GM12878 (cell line): ENCODE measurements at regions not wholly inside any gene's neighbourhood (a gene's known extent, or its start where the extent isn't known, plus 50 kb on each side); places are given as distances from the start of the nearest gene placed in this dataset.

Experiments used
- ATAC-seq: fragments of 200-7000 bp; cut with Tn5 transposase; 3 replicates; pipeline ENCODE4 v1.9.1; 2020; ENCODE audit warnings: mild to moderate bottlenecking, moderate library complexity
- BruUV-seq: library from RNA; stranded (reverse); fragments of 400-500 nt; replicated peaks from 2 replicates; lab custom pipeline; 2021; lab: Mats Ljungman, UMichigan
- CTCF ChIA-PET: fragments of 300-600 bp; sonication (Branson Sonifier 250); formaldehyde crosslinking; extraction: SDS; loops from one replicate; lab custom pipeline; 2021; ENCODE audit warnings: inconsistent platforms; lab: Yijun Ruan, JAX
- POLR2A ChIA-PET: fragments of 350-600 bp; formaldehyde crosslinking; extraction: SDS; loops from one replicate; lab custom pipeline; 2021; ENCODE audit warnings: inconsistent platforms; lab: Charles Lee
- RAD21 ChIA-PET: fragments of 300-600 bp; sonication (Branson Sonifier 250); formaldehyde crosslinking; loops from one replicate; lab custom pipeline; 2023; ENCODE audit warnings: antibody characterized with exemption; ENCODE audit not compliant: unreplicated experiment; lab: Charles Lee
- SMC1A ChIA-PET: fragments of 300-600 bp; sonication (Branson Sonifier 250); formaldehyde crosslinking; loops from one replicate; lab custom pipeline; 2023; ENCODE audit not compliant: unreplicated experiment, uncharacterized antibody; lab: Charles Lee
- DNase-seq: peaks from one replicate; pipeline ENCODE4 v3.0.0-alpha.2; 2011; ENCODE audit warnings: low read depth, low spot score
- FAIRE-seq: peaks from 3 replicates; lab custom pipeline; 2011; peaks lifted over from hg19 to GRCh38; lab: Jason Lieb, UNC
- H2AFZ ChIP-seq: 2 replicates; pipeline ENCODE4 v1.6.0; 2011; ENCODE audit warnings: low read depth, low read length, control low read depth; ENCODE audit not compliant: control insufficient read depth
- H3K27ac ChIP-seq: 2 replicates; pipeline ENCODE4 v1.5.1; 2011; ENCODE audit warnings: control low read depth; ENCODE audit not compliant: control insufficient read depth, insufficient read depth
- H3K27me3 ChIP-seq, 2 experiments: replicated peaks in 1 of 2; 2 replicates each; pipeline versions ENCODE4 v1.6.0 to v1.6.1; 2011; ENCODE audit warnings: low read length in 1 of 2; ENCODE audit not compliant: control insufficient read depth in 2 of 2, insufficient read depth in 2 of 2
- H3K36me3 ChIP-seq, 2 experiments: 2 replicates each; pipeline ENCODE4 v1.5.1; 2011; ENCODE audit warnings: low read length in 1 of 2; ENCODE audit not compliant: control insufficient read depth in 2 of 2, insufficient read depth in 2 of 2
- H3K4me1 ChIP-seq: 2 replicates; pipeline ENCODE4 v1.6.1; 2011; ENCODE audit warnings: mild to moderate bottlenecking, low read length, moderate library complexity, mixed read lengths; ENCODE audit not compliant: control insufficient read depth, insufficient read depth
- H3K4me2 ChIP-seq: 2 replicates; pipeline ENCODE4 v1.6.0; 2011; ENCODE audit warnings: control low read depth; ENCODE audit not compliant: control insufficient read depth, insufficient read depth
- H3K4me3 ChIP-seq: fragments of 200-600 bp; sonication (generic); 2 replicates; pipeline ENCODE4 v1.5.1; 2016
- H3K79me2 ChIP-seq: 2 replicates; pipeline ENCODE4 v1.6.0; 2011; ENCODE audit warnings: low read length; ENCODE audit not compliant: control insufficient read depth, insufficient read depth
- H3K9ac ChIP-seq: 2 replicates; pipeline ENCODE4 v1.8.0; 2011; ENCODE audit warnings: low read length, control low read depth, mixed read lengths; ENCODE audit not compliant: control insufficient read depth, insufficient read depth
- H3K9me3 ChIP-seq: replicated peaks from 3 replicates; pipeline ENCODE4 v1.5.1; 2011; ENCODE audit warnings: mild to moderate bottlenecking, low read length; ENCODE audit not compliant: control insufficient read depth, insufficient read depth
- H4K20me1 ChIP-seq: 2 replicates; pipeline ENCODE4 v1.6.0; 2011; ENCODE audit not compliant: control insufficient read depth, insufficient read depth
- ATF7 ChIP-seq: fragments of 450-650 bp; IDR thresholded peaks from 2 replicates; pipeline ENCODE4 v1.6.1; 2016; ENCODE audit warnings: low read depth, mild to moderate bottlenecking
- BCL3 ChIP-seq: IDR thresholded peaks from 2 replicates; pipeline ENCODE4 v1.6.1; 2011; ENCODE audit warnings: borderline replicate concordance, low read depth, mild to moderate bottlenecking, moderate library complexity, low read length; ENCODE audit not compliant: insufficient read depth, poor library complexity, severe bottlenecking
- CEBPB ChIP-seq, 2 experiments: fragments of 150-350 bp in 1 of 2; IDR thresholded peaks; 2 replicates each; pipeline ENCODE4 v1.6.1; 2012 to 2014; ENCODE audit warnings: low read depth in 2 of 2, low read length in 2 of 2, borderline replicate concordance in 1 of 2, inconsistent platforms in 1 of 2
- E2F8 ChIP-seq: fragments of 450-650 bp; IDR thresholded peaks from 2 replicates; pipeline ENCODE4 v1.6.1; 2018; ENCODE audit warnings: mild to moderate bottlenecking, low read depth, moderate library complexity; ENCODE audit not compliant: partially characterized antibody
- FOXK2 ChIP-seq: fragments of 450-650 bp; IDR thresholded peaks from 2 replicates; pipeline ENCODE4 v1.6.1; 2017; ENCODE audit warnings: mild to moderate bottlenecking, moderate library complexity
- NBN ChIP-seq: fragments of 450-650 bp; IDR thresholded peaks from 2 replicates; pipeline ENCODE4 v1.6.1; 2016
- NRF1 ChIP-seq: conservative IDR thresholded peaks from 2 replicates; pipeline ENCODE4 v1.6.1; 2011; ENCODE audit warnings: mild to moderate bottlenecking, low read depth, low read length, improper control_type of control experiment
- PKNOX1 ChIP-seq: fragments of 450-650 bp; IDR thresholded peaks from 2 replicates; pipeline ENCODE4 v1.6.1; 2016; ENCODE audit warnings: mild to moderate bottlenecking
- RBBP5 ChIP-seq: fragments of 200-600 bp; sonication (generic); conservative IDR thresholded peaks from 2 replicates; pipeline ENCODE4 v1.6.1; 2016
- RELB ChIP-seq: fragments of 450-650 bp; IDR thresholded peaks from 2 replicates; pipeline ENCODE4 v1.6.1; 2017; ENCODE audit warnings: low read depth, mild to moderate bottlenecking, moderate library complexity
- SMAD1 ChIP-seq: fragments of 450-650 bp; IDR thresholded peaks from 2 replicates; pipeline ENCODE4 v1.6.1; 2018; ENCODE audit warnings: mild to moderate bottlenecking, low read depth; ENCODE audit not compliant: partially characterized antibody
- USF1 ChIP-seq: IDR thresholded peaks from 2 replicates; pipeline ENCODE4 v1.6.1; 2011; ENCODE audit warnings: borderline replicate concordance, low read depth, mild to moderate bottlenecking, moderate library complexity, mixed read lengths, low read length; ENCODE audit not compliant: insufficient read depth; ENCODE audit errors: extremely low read length
- ZBTB11 ChIP-seq: fragments of 450-650 bp; formaldehyde crosslinking; IDR thresholded peaks from 2 replicates; pipeline ENCODE4 v1.5.0; 2022; ENCODE audit warnings: mild to moderate bottlenecking, missing genetic modification characterization
- WGBS: methylation state at CpG from one replicate; pipeline ENCODE4 v1.1.6; 2016; ENCODE audit warnings: low lambda C conversion rate; ENCODE audit not compliant: insufficient replicate concordance, insufficient coverage; ENCODE audit errors: missing lambda C conversion rate; 5-methylcytosine and 5-hydroxymethylcytosine counted together
- in situ Hi-C: fragments of 300-500 bp; cut with MboI; formaldehyde crosslinking; loops from 9 replicates; pipeline ENCODE4 v1.14.3; 2018; ENCODE audit warnings: mixed read lengths
- intact Hi-C: fragments of 100-400 bp; cut with micrococcal nuclease; formaldehyde crosslinking; loops from one replicate; pipeline ENCODE4 v1.14.2; 2022; ENCODE audit not compliant: unreplicated experiment

- H4K20me1 ChIP-seq = no peaks in the 10 kb centered on the region
- no peak overlapping the region for H3K4me2 ChIP-seq
- POLR2A ChIA-PET = no interaction called here
- 77% methylated on average over 5 of the region's 5 CpGs for WGBS
- RAD21 ChIA-PET = no interaction called here
- SMC1A ChIA-PET = no interaction called here
- H3K36me3 ChIP-seq = no peaks in the 10 kb centered on the region
- no peaks in the 10 kb centered on the region for H3K27me3 ChIP-seq
- in situ Hi-C loops = no loop called here
- FAIRE-seq (no peak), DNase-seq (no peak), ATAC-seq (no peak)
- H3K9me3 ChIP-seq = peaks cover 1% of the 10 kb centered on the region; the same call in 2 of the 3 replicates
- CTCF ChIA-PET = no interaction called here
- H3K79me2 ChIP-seq = no peaks in the 10 kb centered on the region
- H3K4me3 ChIP-seq = no peak overlapping the region
- no peak overlapping the region for H2AFZ ChIP-seq
- H3K27ac ChIP-seq = no peak overlapping the region
- H3K9ac ChIP-seq = no peak overlapping the region
- intact Hi-C loops = no loop called here
- no TSS peak for BruUV-seq
- peaks cover 12% of the 10 kb centered on the region for H3K4me1 ChIP-seq
- TF ChIP-seq CEBPB (IDR thresholded peaks at IDR 0.05; ENCODE audit: borderline replicate concordance in 1 of 2, low read depth in 2 of 2, low read length in 2 of 2) = no peak
- no peak for TF ChIP-seq RELB
- TF ChIP-seq NBN = no peak
- TF ChIP-seq ZBTB11 = no peak
- TF ChIP-seq BCL3 = no peak
- no peak for TF ChIP-seq ATF7
- no peak for TF ChIP-seq E2F8
- no peak for TF ChIP-seq NRF1
- TF ChIP-seq RBBP5 = no peak
- no peak for TF ChIP-seq USF1
- no peak for TF ChIP-seq SMAD1
- no peak for TF ChIP-seq FOXK2
- no peak for TF ChIP-seq PKNOX1
These were observed 326.8 kb downstream of the QKI start for GRCh38 chr6:163741342-163741741.
